Stimulated activated CD8-positive, alpha-beta memory T cell treated with anti-CD3 and anti-CD28 coated beads, Interleukin-15, amount 100 ng/mL, for 48 hours (primary cell): ENCODE measurements at regions not wholly inside any gene's neighbourhood (a gene's known extent, or its start where the extent isn't known, plus 50 kb on each side); places are given as distances from the start of the nearest gene placed in this dataset.

Experiments used
- DNase-seq, 2 donors: peaks; one replicate each; pipeline ENCODE4 v3.0.0-alpha.2; 2020; ENCODE audit warnings: low read depth in 2 of 2

DNA sequence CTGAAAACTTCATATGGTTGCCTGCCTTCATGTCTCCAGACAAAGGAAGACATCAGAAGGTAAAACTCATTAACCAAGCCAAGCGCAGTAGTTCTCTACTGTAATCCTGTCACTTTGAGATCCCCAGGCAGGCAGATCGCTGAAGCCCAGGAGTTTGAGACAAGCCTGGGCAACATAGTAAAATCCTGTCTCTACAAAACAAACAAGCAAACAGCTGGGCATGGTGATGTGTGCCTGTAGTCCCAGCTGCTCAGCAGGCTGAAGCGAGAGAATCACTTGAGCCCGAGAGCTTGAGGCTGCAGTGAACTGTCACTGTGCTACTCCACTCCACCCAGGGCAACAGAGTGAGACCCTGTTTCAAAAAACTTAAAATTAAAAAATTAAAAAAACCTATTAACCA lies 467.4 kb upstream of the SORCS1 start:
- DNase-seq: no peak

DNA sequence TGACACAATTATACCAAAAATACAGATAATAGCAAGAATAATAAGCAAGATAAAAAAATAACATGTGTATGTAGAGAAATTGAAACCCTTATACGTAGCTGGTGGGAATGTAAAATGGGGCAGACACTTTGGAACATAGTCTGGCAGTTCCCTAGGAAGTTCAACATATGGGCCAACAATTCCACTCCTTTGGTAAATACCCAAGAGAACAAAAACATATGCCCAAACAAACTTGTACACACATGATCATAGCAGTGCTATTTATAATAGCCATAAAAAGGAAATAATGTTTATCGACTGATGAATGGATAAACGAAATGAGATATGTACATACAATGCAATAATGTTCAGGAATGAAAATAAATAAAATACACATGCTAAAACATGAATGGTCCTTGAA lies 462.4 kb upstream of the SORCS1 start:
- DNase-seq: no peak

DNA sequence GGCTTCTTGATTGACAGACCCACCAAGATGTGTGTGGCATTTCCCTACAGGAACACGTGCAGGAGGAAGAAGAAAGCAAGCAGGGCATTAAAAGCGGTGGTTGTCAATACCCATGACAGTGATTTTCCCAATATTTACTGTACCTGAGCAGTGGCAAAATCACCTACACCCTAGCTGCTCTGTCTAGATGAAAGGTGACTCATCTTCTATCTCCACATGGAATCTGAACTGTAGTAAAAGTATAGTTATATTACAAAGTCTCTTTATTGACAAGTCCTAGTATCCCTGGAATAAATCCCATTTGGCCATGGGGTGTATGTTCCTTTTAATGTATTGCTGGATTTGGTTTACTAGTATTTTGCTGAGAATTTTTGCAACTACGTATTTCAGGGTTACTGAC lies 458.8 kb upstream of the SORCS1 start:
- DNase-seq: no peak

DNA sequence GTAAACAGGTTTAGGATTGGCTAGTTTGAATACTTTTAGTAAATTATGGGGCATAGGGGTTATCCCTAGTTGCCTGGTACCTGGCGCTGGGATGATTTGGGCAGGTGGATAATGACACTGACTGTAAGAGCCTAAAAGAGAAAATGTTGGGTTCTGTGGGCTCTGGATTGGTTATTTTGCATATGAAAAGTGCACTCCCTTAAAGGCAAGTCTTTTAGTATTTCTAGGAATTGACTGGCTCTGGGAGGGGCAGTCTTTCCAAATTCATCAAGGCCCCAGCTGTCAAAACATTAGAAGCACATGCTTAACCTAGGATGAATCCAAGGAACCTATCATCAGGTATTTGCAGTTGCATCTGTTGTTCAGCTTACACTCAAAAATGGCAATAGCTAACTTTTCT lies 454.6 kb upstream of the SORCS1 start:
- no peak for DNase-seq

DNA sequence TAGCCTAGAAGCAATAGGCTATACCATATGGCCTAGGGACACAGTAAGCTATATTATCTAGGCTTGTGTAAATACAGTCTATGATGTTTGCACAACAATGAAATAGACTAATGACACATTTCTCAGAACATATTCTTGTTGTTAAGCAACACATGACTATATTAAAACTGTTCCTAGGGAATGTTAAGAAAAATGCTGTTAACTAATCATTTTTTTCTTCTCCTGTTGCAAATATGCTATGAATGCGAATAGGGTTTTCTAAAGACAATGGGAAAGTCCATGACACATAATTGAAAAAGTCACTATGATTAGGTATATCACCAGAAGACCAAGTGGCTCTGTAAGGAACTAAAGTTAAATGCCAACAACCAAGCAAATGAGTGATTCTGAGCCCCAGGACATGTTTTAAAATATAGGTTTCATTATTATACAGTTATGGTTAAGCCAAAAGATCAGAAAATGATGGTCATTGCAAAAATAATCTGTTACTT lies 454.0 kb upstream of the SORCS1 start:
- no peak for DNase-seq

DNA sequence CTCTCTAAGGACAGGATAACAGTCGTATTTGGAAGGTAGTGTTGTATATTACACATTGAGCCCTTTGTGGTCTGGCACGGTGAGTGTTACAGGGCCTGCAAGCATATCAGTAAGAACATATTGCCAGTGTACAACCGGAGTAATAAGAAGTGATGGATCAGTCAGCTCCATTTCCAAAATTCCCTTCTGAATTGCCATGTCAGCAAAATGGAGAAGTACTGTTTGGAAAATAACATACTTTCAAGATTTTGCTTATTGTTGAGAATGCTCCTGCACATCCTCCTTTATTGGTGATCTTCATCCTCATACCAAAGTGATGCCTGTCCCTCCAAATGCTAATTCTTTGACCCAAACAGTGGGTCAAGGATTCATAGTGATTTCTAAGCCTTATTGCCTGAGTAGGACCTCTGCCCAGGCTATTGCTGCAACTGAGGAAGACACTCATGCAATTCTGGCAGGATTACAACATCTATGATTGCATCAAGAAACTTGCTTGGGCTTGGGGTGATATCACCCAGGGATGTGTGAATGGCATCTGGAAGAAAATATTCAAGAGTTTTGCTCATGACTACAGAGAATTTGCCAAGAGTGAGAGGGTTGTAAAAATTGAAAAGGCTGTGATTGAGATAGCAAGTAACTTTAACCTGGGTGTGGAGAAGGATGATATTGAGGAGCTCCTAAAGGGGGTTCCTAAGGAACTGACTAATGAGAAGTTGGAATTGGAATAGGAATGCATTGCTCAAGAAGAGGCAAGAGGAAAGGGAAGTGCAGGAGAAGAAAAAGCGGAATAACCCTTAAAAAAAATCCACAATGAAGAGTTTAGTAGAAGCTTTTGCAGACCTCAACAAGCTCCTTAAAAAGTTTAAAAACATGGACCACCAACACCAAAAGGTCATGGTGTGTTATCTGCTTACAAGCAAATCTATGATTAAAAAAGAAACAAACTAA lies 452.2 kb upstream of the SORCS1 start:
- DNase-seq: no peak

DNA sequence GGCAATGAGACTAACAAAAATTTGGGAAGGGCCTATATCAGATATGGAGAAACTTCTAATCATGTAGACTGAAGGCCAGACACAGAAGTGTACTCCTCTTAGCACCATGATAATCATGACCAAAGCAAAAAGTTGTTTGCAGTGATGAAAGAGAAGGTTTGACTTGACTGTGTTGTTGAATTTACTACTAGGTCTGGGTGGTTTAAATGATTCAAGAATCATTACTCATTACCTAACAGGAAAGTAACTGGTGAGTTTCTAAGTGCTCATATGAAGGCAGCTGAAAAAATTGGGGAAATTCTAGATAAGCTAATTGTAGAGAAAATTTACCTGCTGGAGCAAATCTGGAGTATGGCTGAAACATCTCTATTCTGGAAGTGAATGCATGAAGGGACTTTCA lies 451.5 kb upstream of the SORCS1 start:
- no peak for DNase-seq

DNA sequence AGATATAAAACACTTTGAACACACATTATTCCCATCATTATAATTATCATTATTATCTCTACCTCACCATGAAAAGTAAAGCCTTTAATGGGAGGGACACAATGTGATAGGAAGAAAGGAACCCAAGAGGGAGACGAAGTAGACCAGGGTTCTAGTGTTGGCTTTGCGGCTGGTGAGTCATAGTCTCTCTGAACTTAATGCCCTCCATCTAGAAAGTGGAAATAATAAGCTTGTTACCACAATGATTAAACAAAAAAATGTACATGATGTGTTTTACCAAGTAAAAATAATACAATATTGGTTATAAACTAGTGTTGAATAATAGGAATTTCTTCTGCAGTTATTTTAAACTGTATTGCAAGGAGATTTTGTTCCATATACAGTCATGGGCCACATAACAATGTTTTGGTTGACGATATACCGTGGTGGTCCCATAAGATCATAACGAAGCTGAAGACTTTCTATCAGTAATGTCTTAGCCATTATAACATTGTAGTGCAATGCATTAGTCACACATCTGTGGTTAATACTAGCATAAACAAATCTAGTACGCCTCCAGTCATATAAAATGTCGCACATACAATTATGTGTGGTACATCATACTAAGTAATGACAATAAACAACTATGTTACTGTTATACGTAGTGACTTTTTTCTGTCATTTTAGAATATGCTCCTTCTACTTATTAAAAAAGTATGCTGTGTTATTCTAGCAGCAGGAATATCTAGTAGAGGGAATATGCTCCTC lies 450.6 kb upstream of the SORCS1 start:
- DNase-seq: no peak

DNA sequence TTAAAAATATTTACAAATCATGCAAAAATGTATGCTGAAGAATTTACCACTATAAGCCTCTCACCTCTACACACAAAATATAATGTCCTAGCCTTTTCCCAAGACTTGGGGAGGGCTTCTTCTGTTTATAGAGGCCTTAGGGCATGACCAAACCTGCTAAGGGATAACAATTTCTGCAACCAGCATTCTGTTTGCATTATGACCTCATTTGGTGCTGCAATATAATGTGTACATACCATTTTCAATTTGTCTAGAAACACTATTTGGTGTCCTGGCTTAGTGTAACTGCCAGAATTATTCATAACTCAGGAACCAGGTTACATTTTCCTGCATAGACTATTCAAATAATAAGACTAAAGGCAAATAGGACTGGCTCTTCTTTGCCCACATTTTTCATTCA lies 446.6 kb upstream of the SORCS1 start:
- no peak for DNase-seq

DNA sequence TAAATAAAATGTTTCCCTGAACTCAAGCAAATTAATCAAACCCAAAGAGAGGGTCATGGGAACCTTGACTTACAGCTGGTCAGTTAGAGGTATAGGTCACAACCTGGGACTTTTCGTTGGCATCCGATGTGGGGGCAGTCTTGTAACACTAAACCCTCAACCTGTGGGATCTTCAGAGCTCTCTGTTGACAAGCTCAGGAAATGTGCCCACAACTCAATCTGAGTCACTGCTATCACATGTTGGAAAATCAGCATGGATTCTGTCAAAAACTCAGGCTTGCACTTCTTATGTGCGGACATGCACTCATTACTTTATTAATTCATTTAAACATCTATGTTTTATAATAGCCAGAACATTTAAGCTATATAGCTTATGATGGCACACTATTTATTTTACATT lies 424.6 kb upstream of the SORCS1 start:
- no peak for DNase-seq

DNA sequence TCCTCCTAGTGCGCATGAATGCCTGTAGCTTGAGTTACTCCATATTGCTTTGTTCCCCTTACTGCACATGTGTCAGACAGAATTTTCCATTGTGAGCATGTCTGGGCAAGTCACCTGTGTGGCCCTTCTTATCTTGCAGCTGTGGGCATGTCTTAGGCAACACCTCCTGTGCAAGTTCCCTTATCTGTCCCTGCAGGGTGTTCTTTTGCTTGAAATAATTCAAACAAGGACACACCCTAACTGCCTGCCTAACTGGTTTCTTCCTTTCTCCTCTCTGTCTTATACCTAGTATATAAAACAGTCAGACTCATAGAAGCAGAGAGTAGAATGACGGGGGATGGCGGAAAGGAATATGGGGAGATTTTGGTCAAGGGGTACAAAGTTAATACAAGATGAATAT lies 421.1 kb upstream of the SORCS1 start:
- DNase-seq: no peak

DNA sequence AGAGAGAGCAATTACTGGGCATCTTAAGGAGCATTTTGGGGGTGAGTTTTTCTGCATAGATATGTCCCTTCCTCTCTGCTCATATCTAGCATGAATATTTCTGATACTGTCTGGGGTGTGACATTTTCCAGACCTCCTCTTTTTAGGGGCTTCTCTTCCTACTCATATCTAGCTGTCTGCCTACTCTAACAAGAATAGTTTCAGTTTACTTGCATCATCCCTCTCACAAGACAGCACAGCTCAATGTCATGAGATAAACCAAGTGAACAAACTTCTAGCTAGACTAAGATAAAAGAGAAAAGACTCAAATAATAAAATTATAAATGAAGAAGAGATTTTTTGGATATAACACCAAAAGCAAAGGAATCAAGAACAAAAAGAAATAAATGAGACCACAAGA lies 419.5 kb upstream of the SORCS1 start:
- DNase-seq: no peak

DNA sequence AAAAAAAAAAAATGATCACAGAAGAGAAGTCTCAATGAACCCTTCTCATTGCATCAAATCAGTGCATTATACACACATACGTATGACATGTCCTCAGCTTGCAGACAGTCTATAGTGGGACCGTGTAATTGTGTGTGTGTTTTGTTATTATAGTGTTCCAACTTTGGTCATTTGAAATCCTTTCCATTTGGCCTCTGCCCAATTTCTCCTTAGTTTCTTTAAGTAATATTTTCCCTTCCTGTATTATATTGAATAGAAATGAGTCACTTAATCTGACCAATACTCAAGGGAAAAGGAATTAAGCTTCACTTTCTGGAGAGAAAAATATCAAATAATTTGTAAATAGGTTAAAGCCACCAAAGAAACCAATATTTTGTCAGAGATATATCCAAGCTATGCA lies 415.5 kb upstream of the SORCS1 start:
- no peak for DNase-seq

DNA sequence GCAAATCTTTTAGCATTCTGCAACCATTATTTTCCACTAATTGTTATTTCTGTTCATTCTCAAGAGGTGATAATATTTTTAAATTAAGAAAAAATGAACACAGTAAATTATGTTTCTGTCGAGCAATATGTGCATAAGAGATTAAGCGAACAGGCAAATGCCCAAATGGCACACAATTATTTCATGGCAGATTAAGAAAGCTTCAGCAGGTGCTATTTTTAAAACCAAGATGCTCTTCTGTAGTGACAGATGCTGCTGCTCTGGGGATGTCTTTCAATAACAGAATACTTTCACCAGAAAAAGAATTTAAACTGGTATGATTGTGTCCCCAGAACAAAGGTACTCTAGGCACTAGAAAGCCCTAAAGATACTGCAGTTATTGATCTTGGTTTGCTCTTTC lies 412.7 kb upstream of the SORCS1 start:
- no peak for DNase-seq

DNA sequence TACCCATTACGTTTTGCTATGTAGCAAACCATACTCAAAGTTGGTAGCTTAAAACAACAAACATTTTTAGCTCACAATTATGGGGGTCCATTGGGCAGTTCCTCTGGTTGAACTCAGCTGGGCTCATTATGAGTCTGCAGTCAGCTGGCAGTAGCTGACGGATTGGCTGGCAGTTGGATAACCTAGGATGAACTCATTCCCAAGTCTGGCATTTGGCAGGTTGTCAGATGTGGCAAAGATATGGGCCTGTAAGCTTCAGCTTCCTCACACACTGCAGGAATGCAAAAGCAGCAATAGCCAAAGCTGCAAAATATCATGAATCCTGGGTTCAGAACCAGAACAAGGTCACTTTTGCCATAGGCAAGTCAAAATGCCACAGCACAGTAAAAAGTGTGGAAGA lies 412.2 kb upstream of the SORCS1 start:
- no peak for DNase-seq

DNA sequence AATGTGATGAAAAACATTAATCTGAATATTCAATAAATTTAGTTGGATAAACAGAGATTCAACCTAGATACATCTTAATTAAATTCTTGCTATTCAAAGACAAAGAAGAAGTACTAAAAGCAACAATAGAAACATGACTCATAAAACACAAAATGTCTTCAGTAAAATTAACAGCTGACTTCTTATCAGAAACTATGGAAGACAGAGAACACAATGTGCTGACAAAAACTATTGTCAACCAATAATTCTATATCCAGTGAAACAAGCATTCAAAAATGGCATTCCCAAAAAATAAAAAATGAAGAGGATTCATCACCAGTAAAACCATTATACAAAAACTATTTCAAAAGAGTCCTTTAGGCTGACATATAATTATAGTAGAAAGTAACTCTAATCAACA lies 400.5 kb upstream of the SORCS1 start:
- DNase-seq: no peak

DNA sequence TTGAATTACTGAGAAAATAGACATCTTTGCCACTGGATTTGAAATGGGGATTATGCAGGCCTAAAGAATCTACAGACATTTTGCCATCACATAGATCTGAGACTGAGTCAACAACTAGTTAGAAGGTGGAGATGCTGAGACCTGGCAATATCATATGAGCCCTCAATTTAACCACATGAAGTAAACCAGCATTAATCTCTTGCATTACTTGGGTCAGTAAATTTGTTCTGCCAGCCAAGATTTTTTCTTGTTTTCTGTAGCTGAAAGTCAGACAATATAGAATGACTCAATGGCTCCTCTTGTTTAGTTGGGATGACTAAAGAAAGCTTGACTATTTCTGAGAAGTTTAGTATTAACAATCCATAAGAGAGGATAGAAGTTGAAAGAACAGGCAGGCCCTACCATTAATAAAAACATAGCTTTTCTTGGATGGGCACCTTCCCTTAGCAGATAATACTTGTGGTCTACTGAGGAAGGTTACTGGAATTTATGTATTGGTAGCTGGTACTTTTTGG lies 396.7 kb upstream of the SORCS1 start:
- DNase-seq: no peak

DNA sequence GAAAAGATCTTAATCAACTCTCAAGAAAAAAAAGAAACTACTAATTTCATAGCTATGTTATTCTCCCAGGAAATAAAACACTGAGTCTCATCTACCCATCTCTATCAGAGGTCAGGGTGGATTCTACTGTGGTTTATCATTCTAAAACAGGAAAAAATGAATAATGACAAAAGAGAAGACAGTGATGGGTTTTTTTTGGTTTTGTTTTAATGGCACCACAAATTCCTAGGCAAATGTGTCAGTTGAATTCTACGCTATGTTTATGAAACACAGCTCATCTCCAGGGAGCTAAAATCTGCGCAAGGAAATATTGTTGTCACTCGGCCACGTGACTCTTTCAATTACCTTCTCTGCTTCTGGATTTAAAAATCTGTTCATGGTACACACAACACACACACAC lies 393.4 kb upstream of the SORCS1 start:
- no peak for DNase-seq

DNA sequence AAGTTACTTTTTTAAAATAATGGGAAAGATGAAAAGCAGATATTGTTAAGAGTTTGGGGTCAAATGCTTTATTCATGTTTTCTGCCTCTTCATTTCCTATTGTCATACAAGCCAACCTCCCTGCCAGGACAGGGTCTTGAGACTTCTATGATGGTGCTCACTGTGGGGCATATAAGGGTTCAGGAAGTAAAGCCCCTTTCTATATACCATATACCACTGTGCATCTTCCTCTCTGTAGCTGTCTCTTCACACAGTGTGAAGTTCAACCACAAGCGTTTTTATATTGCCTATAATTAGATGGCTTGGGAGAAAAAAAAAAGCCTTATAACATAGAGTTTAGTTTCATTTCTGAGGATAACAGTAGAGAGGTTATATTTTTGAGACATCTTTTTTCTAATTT lies 389.8 kb upstream of the SORCS1 start:
- no peak for DNase-seq

DNA sequence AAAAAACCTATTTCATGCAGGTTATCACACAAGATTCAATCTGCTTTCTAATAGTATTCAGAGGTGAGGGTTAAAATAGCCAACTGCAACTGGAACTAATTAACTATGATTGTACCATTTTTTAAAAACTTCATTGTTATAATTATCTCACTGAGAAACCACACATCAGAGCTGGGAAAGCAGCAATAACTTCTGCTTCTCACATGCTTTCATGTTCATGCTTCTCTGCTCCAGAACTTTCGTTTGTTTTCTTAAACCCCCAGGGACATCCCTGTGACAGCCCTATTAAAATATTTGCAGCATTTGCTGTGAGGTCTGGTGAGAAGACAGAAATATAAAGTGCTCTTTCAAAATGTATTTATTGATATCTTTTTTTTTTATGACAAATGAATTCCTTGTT lies 389.0 kb upstream of the SORCS1 start:
- no peak for DNase-seq

DNA sequence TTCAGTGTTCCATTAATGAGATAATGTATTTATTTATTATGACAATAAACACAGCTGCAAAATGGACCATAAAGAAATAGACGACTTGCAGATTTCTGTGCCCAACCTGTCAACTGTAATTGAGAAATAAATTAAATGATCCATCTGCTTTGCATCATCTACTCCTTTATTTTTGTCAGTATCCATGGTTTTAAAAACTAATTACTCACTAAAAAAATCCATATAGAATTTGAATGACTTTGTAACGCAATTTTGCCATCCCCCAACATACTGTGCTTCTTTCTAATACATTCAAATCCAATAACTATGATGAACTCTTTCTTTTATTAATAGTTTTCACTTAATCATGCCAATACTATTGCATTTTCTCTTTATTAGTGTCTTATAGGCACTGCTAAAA lies 388.5 kb upstream of the SORCS1 start:
- no peak for DNase-seq

DNA sequence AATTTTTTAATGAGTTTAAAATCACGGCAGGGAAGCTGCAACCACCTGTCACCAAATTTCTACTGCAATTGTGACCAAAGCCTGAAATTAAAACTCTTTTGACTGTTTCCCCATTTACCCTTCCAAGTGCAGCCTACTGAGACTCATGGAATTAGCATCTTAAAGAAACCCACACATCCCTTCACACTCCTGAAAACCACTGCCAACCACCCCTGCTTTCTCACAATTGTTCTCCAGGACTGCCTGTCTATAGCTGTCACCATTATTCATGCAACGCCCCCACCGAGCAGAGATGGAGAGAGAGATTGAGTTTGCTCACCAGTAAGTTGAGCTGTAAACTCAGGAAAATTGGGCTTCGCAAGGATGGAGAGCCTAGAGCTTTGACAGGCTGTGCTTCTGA lies 383.8 kb upstream of the SORCS1 start:
- DNase-seq: no peak

DNA sequence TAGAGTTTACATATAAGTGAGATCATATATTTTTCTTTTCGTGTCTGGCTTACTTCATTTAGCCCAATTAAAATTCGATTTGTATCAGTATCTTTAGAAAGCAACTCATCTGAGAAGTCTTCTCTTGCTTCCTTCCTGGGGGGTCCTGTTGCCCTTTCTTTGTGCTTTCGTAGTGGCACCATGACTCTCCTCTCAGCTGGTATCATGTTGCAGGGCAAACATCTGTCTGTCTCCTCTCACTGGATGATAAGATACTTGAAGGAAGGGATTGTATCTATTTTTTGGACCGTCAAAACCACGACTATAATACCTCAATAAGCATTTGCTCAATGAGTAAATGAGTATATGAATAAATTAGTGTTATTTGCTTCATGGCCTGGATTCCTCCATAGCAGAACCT lies 382.5 kb upstream of the SORCS1 start:
- DNase-seq: no peak
